ENCODE measurements at regions not wholly inside any gene's neighbourhood (a gene's known extent, or its start where the extent isn't known, plus 50 kb on each side); places are given as distances from the start of the nearest gene placed in this dataset.

DNA sequence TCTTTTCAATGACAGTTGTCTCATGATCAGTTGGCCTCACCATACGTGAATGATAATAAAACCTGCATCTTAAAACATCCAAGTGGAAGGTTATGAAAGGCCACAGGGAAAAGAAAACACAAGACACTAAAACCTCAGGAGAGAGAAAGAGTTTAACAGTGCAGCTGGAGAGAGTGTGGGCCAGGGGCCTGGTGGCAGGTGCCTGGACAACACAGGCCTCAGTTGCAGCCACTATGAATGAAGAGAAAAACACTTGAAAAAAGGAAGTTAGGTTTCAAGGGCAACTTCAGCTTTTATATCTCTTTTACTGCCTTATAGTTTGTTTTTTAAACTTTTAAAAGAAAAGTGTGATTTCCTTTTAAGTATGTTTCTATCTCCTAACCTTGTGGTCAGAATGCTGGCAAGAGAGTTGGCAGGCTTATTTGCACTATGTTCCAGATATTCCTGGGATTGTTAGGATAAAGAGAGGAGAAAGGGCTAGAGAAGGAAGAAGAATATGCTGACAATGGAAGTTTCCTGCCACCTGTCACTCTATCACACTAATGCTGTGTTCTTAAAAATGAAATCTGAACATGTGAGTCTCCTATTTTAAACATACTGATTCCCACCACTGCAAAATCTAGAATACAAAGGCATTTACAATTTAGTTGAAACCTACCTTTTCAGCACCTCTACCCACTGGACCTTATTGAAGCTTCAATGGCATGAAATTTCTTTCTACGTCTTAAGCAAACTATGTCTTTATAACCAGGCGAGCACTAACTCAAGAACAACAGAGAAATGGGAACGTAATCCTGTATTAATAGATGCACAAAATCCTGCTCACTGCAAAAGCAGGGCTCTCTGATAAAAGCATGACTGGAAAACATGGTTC is 222.4 kb downstream of the CD83 start:
- H2AFZ ChIP-seq (ENCODE audit: control insufficient read depth, low read depth, low read length): no peak overlapping the region
- CTCF ChIA-PET: no interaction called here
- DNase-seq (ENCODE audit: low read depth, low spot score): no peak

GRCh38 chr6:14344486-14344885 is 226.9 kb downstream of the CD83 start:
- H3K27me3 ChIP-seq (replicated peaks in 1 of 2; ENCODE audit: control insufficient read depth in 2 of 2, insufficient read depth in 2 of 2, low read length in 1 of 2): no peaks in the 10 kb centered on the region; a peak in 1 of 4 replicates
- no peak overlapping the region for H2AFZ ChIP-seq (ENCODE audit: control insufficient read depth, low read depth, low read length)
- no peak overlapping the region for H3K4me3 ChIP-seq
- H3K36me3 ChIP-seq (ENCODE audit: control insufficient read depth in 2 of 2, insufficient read depth in 2 of 2, low read length in 1 of 2): no peaks in the 10 kb centered on the region
- in situ Hi-C loops (cut with MboI): no loop called here
- no peaks in the 10 kb centered on the region for H4K20me1 ChIP-seq (ENCODE audit: control insufficient read depth, insufficient read depth)
- no peak for DNase-seq (ENCODE audit: low read depth, low spot score)
- H3K27ac ChIP-seq (ENCODE audit: control insufficient read depth, insufficient read depth): no peak overlapping the region
- intact Hi-C loops (cut with micrococcal nuclease; ENCODE audit: unreplicated experiment): no loop called here
- ATAC-seq: no peak
- CTCF ChIA-PET: no interaction called here
- H3K9me3 ChIP-seq (replicated peaks; ENCODE audit: control insufficient read depth, insufficient read depth, low read length): no peaks in the 10 kb centered on the region
- RAD21 ChIA-PET (ENCODE audit: unreplicated experiment): no interaction called here
- H3K4me2 ChIP-seq (ENCODE audit: control insufficient read depth, insufficient read depth): no peak overlapping the region
- no peak overlapping the region for H3K9ac ChIP-seq (ENCODE audit: control insufficient read depth, insufficient read depth, low read length)
- WGBS (ENCODE audit: insufficient coverage, insufficient replicate concordance, low lambda C conversion rate, missing lambda C conversion rate): 55% methylated on average over 6 of the region's 6 CpGs
- POLR2A ChIA-PET: no interaction called here
- TF ChIP-seq USF2 (IDR thresholded peaks at IDR 0.05; ENCODE audit: borderline replicate concordance, low read depth, low read length): no peak
- SMC1A ChIA-PET (ENCODE audit: uncharacterized antibody, unreplicated experiment): no interaction called here
- no peaks in the 10 kb centered on the region for H3K79me2 ChIP-seq (ENCODE audit: control insufficient read depth, insufficient read depth, low read length)
- FAIRE-seq: no peak
- no TSS peak for BruUV-seq (replicated peaks)
- H3K4me1 ChIP-seq (ENCODE audit: control insufficient read depth, insufficient read depth, low read length): no peaks in the 10 kb centered on the region

More for the DNA sequence above, 222.4 kb downstream of the CD83 start:
- SMC1A ChIA-PET (ENCODE audit: uncharacterized antibody, unreplicated experiment): no interaction called here
- FAIRE-seq (no peak), ATAC-seq (no peak)
- BruUV-seq (replicated peaks): no TSS peak
- whole genome bisulfite sequencing (ENCODE audit: insufficient coverage, insufficient replicate concordance, low lambda C conversion rate, missing lambda C conversion rate): 29% methylated on average over 4 of the region's 4 CpGs
- H3K27ac ChIP-seq (ENCODE audit: control insufficient read depth, insufficient read depth): no peak overlapping the region
- H3K36me3 ChIP-seq (ENCODE audit: control insufficient read depth in 2 of 2, insufficient read depth in 2 of 2, low read length in 1 of 2): no peaks in the 10 kb centered on the region
- H3K4me1 ChIP-seq (ENCODE audit: control insufficient read depth, insufficient read depth, low read length): no peaks in the 10 kb centered on the region
- H3K9ac ChIP-seq (ENCODE audit: control insufficient read depth, insufficient read depth, low read length): no peak overlapping the region
- H4K20me1 ChIP-seq (ENCODE audit: control insufficient read depth, insufficient read depth): no peaks in the 10 kb centered on the region
- H3K9me3 ChIP-seq (replicated peaks; ENCODE audit: control insufficient read depth, insufficient read depth, low read length): no peaks in the 10 kb centered on the region
- H3K79me2 ChIP-seq (ENCODE audit: control insufficient read depth, insufficient read depth, low read length): no peaks in the 10 kb centered on the region
- no peaks in the 10 kb centered on the region; a peak in 1 of 4 replicates for H3K27me3 ChIP-seq (replicated peaks in 1 of 2; ENCODE audit: control insufficient read depth in 2 of 2, insufficient read depth in 2 of 2, low read length in 1 of 2)
- RAD21 ChIA-PET (ENCODE audit: unreplicated experiment): no interaction called here
- in situ Hi-C loops (cut with MboI): no loop called here
- H3K4me2 ChIP-seq (ENCODE audit: control insufficient read depth, insufficient read depth): no peak overlapping the region
- H3K4me3 ChIP-seq: no peak overlapping the region
- POLR2A ChIA-PET: no interaction called here
- intact Hi-C loops (cut with micrococcal nuclease; ENCODE audit: unreplicated experiment): no loop called here
- TF ChIP-seq LARP7 (IDR thresholded peaks at IDR 0.05) (no peak), ZBED1 (IDR thresholded peaks at IDR 0.05; ENCODE audit: borderline replicate concordance) (no peak)

Data from GM12878 (cell line).